Kidney epithelial cell (primary cell): ENCODE measurements at regions not wholly inside any gene's neighbourhood (a gene's known extent, or its start where the extent isn't known, plus 50 kb on each side); places are given as distances from the start of the nearest gene placed in this dataset.

Experiments used
- DNase-seq: peaks from one replicate; pipeline ENCODE4 v3.0.0-alpha.2; 2010; ENCODE audit warnings: low read depth
- H3K27me3 ChIP-seq: 2 replicates; pipeline ENCODE4 v1.6.0; 2011; ENCODE audit warnings: low read length; ENCODE audit not compliant: control insufficient read depth, insufficient read depth
- H3K36me3 ChIP-seq: 2 replicates; pipeline ENCODE4 v1.5.1; 2011; ENCODE audit warnings: low read length; ENCODE audit not compliant: control insufficient read depth, insufficient read depth
- H3K4me3 ChIP-seq: 2 replicates; pipeline ENCODE4 v1.5.1; 2011; ENCODE audit warnings: low read depth, mild to moderate bottlenecking, control low read depth, low read length
- TF ChIP-seq, protein P1 (sequence below): IDR thresholded peaks from 2 replicates; pipeline ENCODE4 v1.5.1; 2011; ENCODE audit warnings: mild to moderate bottlenecking, moderate library complexity, low read length, control low read depth, inconsistent platforms; ENCODE audit not compliant: insufficient read depth, poor library complexity, severe bottlenecking

DNA sequence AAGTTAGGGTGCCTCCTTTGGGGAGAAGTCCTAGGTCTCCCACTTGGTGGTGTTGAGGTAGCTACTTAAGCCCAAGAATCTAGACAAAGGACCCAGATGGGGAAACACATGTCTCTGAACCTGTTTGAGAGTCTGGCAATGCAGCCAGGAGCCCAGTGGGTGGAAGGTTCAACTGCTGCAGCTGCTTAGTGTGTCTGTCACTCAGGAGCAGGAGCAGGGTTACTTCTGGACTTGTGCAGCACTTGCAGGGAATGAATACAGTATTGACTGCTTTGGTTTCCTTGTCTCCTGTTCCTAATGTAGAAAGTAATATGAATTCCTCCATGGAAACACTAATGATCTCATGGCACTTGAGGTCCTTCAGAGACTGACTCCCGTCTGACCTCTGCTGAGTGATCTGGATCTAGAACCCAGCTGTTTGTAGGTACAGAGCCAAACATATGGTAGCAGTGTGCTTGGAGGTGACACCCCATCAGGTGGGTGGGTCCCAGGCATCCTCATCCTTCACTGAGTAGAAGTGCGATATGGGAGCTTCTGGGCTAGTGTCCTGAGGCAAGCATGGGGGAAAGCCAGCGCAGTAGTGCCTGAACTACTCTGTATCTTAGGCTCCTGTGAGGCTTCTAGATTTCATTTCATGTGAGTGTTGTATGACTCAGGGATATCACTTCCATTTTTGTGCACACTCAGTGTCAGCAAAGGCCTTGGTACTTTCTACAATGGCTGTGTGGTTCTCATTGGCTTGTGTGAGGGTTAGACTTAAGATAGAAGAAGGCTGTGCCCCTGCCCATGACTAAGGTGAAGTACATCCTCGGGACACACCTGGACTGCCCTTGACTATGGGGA, 85.0 kb upstream of the WDR1 start:
- H3K27me3 ChIP-seq = no peaks in the 10 kb centered on the region
- TF ChIP-seq, protein P1, sequence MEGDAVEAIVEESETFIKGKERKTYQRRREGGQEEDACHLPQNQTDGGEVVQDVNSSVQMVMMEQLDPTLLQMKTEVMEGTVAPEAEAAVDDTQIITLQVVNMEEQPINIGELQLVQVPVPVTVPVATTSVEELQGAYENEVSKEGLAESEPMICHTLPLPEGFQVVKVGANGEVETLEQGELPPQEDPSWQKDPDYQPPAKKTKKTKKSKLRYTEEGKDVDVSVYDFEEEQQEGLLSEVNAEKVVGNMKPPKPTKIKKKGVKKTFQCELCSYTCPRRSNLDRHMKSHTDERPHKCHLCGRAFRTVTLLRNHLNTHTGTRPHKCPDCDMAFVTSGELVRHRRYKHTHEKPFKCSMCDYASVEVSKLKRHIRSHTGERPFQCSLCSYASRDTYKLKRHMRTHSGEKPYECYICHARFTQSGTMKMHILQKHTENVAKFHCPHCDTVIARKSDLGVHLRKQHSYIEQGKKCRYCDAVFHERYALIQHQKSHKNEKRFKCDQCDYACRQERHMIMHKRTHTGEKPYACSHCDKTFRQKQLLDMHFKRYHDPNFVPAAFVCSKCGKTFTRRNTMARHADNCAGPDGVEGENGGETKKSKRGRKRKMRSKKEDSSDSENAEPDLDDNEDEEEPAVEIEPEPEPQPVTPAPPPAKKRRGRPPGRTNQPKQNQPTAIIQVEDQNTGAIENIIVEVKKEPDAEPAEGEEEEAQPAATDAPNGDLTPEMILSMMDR = no peak
- no peaks in the 10 kb centered on the region for H3K36me3 ChIP-seq
- no peak overlapping the region for H3K4me3 ChIP-seq
- no peak for DNase-seq

DNA sequence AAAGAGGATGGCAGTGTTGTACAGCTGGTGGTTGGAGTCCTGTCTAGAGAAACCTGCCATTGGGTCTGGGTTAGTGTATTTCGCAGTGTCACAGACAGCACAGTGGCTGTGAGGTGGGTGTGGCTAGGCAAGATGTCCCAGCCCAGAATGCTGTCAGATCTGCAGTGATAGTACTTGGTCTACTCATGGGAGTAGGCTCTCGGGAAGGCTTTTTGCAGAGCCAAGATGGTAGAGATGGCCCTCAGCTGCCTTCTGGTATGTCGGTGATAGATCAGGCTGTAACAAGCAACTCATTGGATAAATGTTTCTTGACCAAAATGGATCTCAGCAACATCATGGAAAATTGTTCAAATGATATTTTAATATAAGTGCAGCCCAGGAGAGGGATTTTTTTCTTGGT, 84.3 kb upstream of the WDR1 start:
- Histone ChIP-seq H3K4me3 (no peak overlapping the region), H3K27me3 (no peaks in the 10 kb centered on the region), H3K36me3 (no peaks in the 10 kb centered on the region)
- TF ChIP-seq, protein P1 = no peak
- no peak for DNase-seq

DNA sequence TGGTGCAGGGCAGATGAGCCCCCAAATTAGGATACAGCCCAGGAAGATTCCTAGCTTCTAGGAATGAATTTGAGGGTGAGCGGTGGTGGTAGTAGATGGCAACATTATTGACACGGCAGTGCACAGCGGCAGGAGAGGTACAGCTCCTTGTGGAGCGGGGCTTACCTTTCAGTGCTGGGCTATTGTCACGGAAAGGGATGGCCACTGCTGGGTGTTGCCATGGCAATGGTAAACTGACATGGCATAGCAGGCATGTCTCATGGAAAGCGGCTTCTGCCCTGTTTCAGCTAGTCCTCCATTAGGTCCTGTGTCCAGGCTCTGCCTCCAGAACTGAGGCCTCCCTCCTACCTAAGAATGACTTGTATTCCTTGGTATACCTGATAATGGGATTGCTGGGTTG, 81.8 kb upstream of the WDR1 start:
- DNase-seq = no peak
- TF ChIP-seq, protein P1 = no peak
- no peak overlapping the region for H3K4me3 ChIP-seq
- H3K36me3 ChIP-seq = no peaks in the 10 kb centered on the region
- H3K27me3 ChIP-seq = no peaks in the 10 kb centered on the region

DNA sequence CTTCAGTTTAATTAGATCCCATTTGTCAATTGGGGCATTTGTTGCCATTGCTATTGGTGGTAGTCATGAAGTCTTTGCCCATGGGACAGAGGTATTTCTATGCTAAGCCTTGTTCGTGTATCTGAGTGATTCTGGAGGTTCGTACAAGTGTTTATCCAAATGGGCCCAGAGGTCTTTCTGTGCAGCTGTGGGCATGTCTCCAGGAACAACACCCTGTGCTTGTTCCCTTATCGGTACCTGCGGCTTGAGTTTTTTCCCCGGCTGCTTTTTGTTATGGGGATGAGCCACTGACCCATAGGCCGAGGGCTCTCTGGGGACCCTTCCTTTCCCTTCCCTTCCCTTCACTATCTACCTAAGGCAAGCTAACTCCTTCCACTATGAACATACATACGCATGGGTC, 81.4 kb upstream of the WDR1 start:
- H3K27me3 ChIP-seq = no peaks in the 10 kb centered on the region
- DNase-seq = no peak
- TF ChIP-seq, protein P1 = no peak
- no peak overlapping the region for H3K4me3 ChIP-seq
- no peaks in the 10 kb centered on the region for H3K36me3 ChIP-seq

DNA sequence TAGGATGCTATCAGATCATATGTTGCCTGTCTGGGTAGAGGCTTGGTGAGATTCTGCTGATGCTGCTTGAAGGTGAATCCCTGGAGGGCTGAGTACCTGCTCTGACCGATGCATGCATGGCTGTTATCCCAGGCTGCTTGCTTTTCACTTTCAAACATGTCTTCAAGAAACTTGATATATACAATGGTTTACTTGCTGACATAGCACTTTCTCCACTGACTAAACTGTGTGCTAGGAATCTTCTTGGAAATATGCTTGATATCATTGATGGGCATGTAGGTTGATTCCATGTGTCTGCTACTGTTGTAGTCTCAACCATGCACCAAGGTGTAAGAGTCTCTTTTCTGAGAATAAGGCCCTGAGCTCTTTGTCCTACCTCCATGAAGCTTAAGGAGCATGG, 79.6 kb upstream of the WDR1 start:
- DNase-seq = no peak
- TF ChIP-seq, protein P1 = no peak
- Histone ChIP-seq H3K4me3 (no peak overlapping the region), H3K36me3 (no peaks in the 10 kb centered on the region), H3K27me3 (no peaks in the 10 kb centered on the region)

DNA sequence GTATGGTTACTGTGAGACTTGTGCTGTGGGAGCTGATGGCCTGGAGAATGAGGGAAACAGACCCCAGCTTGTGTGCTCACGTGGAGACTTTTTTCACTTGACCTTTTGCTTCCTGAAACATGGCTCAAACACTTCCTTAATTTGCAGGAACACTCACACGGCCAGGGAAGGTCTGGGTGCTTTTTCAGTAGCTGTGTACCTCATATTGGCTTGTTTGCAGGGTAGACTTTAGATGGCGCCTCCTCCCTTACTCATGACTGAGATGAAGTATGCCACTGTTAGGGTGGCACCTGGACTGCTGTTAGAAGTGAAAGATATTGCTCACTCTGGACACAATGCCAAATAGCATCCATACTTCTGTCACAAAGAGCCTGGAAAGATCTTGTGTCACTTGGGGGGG, 75.7 kb upstream of the WDR1 start:
- no peaks in the 10 kb centered on the region for H3K27me3 ChIP-seq
- H3K4me3 ChIP-seq = no peak overlapping the region
- no peaks in the 10 kb centered on the region for H3K36me3 ChIP-seq
- TF ChIP-seq, protein P1 = no peak
- DNase-seq = no peak
